HCT116 (cell line): ENCODE measurements at regions not wholly inside any gene's neighbourhood (a gene's known extent, or its start where the extent isn't known, plus 50 kb on each side); places are given as distances from the start of the nearest gene placed in this dataset.

Source experiments
- ATAC-seq: fragments of 200-7000 bp; cut with Tn5 transposase; 2 replicates; pipeline ENCODE4 v1.9.1; 2020; ENCODE audit warnings: mild to moderate bottlenecking, moderate library complexity
- BruUV-seq: library from RNA; stranded (reverse); fragments of 400-500 nt; replicated peaks from 2 replicates; lab custom pipeline; 2021; lab: Mats Ljungman, UMichigan
- CTCF ChIA-PET: fragments of 300-600 bp; sonication (Branson Sonifier 250); formaldehyde crosslinking; loops from one replicate; lab custom pipeline; 2021; ENCODE audit warnings: antibody characterized with exemption; lab: Charles Lee
- POLR2A ChIA-PET: fragments of 300-600, 350-600 bp; sonication (Branson Sonifier 250); formaldehyde crosslinking; loops from one replicate; lab custom pipeline; 2021; ENCODE audit warnings: antibody characterized with exemption; lab: Charles Lee
- RAD21 ChIA-PET, 2 experiments: fragments of 300-600 bp; sonication (Branson Sonifier 250); formaldehyde crosslinking; loops; one replicate each; lab custom pipeline; 2023; ENCODE audit warnings: low total read pairs in 2 of 2; ENCODE audit not compliant: uncharacterized antibody in 2 of 2, unreplicated experiment in 2 of 2, low non-redundant PET in 1 of 2; lab: Charles Lee
- DNase-seq: peaks from one replicate; pipeline ENCODE4 v3.0.0-alpha.2; 2010; ENCODE audit warnings: low read depth, low spot score
- H2AFZ ChIP-seq: fragments of 200-600 bp; shearing (Covaris generic), sonication (generic); 2 replicates; pipeline ENCODE4 v1.6.1; 2017; ENCODE audit warnings: low read depth, mixed run types, mixed read lengths, antibody characterized with exemption, low read length; ENCODE audit not compliant: poor library complexity, severe bottlenecking
- H3K27ac ChIP-seq: 2 replicates; pipeline ENCODE4 v1.5.1; 2012; ENCODE audit warnings: low read depth, low read length
- H3K27me3 ChIP-seq: fragments of 200-600 bp; sonication (generic); 2 replicates; pipeline ENCODE4 v1.6.1; 2016; ENCODE audit warnings: mixed run types, low read length, mixed read lengths; ENCODE audit not compliant: insufficient read depth
- H3K36me3 ChIP-seq, 2 experiments: fragments of 200-500 bp in 1 of 2; fragments of 200-600 bp in 1 of 2; sonication (Bioruptor generic) in 1 of 2; sonication (generic) in 1 of 2; 2 replicates each; pipeline versions ENCODE4 v1.5.1 to v1.6.1; 2014 to 2016; ENCODE audit warnings: low read length in 2 of 2, inconsistent platforms in 1 of 2, mixed read lengths in 1 of 2, mixed run types in 1 of 2; ENCODE audit not compliant: insufficient read depth in 2 of 2, control insufficient read depth in 1 of 2
- H3K4me1 ChIP-seq, 2 experiments: fragments of 200-600 bp in 1 of 2; sonication (generic) in 1 of 2; 2 replicates each; pipeline versions ENCODE4 v1.5.1 to v1.6.1; 2012 to 2017; ENCODE audit warnings: low read length in 2 of 2, inconsistent platforms in 1 of 2, mild to moderate bottlenecking in 1 of 2, mixed read lengths in 1 of 2, mixed run types in 1 of 2, moderate library complexity in 1 of 2; ENCODE audit not compliant: insufficient read depth in 2 of 2, control insufficient read depth in 1 of 2
- H3K4me2 ChIP-seq: fragments of 200-600 bp; sonication (generic); 2 replicates; pipeline ENCODE4 v1.6.1; 2017; ENCODE audit warnings: mixed run types, low read length, mixed read lengths
- H3K4me3 ChIP-seq, 2 experiments: fragments of 200-600 bp in 1 of 2; sonication (generic) in 1 of 2; replicated peaks in 1 of 2; 2 replicates each; pipeline ENCODE4 v1.5.1; 2011 to 2016; ENCODE audit warnings: low read length in 2 of 2, control low read depth in 1 of 2, low read depth in 1 of 2, mild to moderate bottlenecking in 1 of 2, mixed read lengths in 1 of 2, mixed run types in 1 of 2
- H3K79me2 ChIP-seq: fragments of 200-600 bp; sonication (generic); 2 replicates; pipeline ENCODE4 v1.6.1; 2017; ENCODE audit warnings: mild to moderate bottlenecking, mixed run types, low read length, moderate library complexity, mixed read lengths; ENCODE audit not compliant: insufficient read depth
- H3K9ac ChIP-seq: fragments of 200-600 bp; sonication (generic); 2 replicates; pipeline ENCODE4 v1.6.1; 2016; ENCODE audit warnings: low read length, mixed read lengths
- H3K9me2 ChIP-seq: fragments of 200-600 bp; sonication (generic), shearing (Covaris generic); 2 replicates; pipeline ENCODE4 v1.6.1; 2017; ENCODE audit warnings: mixed run types, mild to moderate bottlenecking, moderate library complexity; ENCODE audit not compliant: insufficient read depth
- H3K9me3 ChIP-seq, 2 experiments: fragments of 200-500 bp in 1 of 2; fragments of 200-600 bp in 1 of 2; sonication (Bioruptor generic) in 1 of 2; sonication (generic) in 1 of 2; 2 replicates each; pipeline ENCODE4 v1.6.1; 2014 to 2017; ENCODE audit warnings: low read length in 2 of 2, mixed read lengths in 2 of 2, inconsistent platforms in 1 of 2, low read depth in 1 of 2, mild to moderate bottlenecking in 1 of 2, mixed run types in 1 of 2, moderate library complexity in 1 of 2; ENCODE audit not compliant: control insufficient read depth in 1 of 2, insufficient read depth in 1 of 2
- H4K20me1 ChIP-seq: fragments of 200-600 bp; sonication (generic), shearing (Covaris generic); 2 replicates; pipeline ENCODE4 v1.6.1; 2017; ENCODE audit warnings: mixed run types, mild to moderate bottlenecking, moderate library complexity; ENCODE audit not compliant: insufficient read depth
- CBX3 ChIP-seq: IDR thresholded peaks from 2 replicates; pipeline ENCODE4 v1.6.1; 2012; ENCODE audit warnings: low read depth
- CEBPB ChIP-seq: IDR thresholded peaks from 2 replicates; pipeline ENCODE4 v1.6.1; 2012; ENCODE audit warnings: low read depth
- POLR2AphosphoS5 ChIP-seq: IDR thresholded peaks from 2 replicates; pipeline ENCODE4 v1.6.1; 2011; ENCODE audit warnings: mild to moderate bottlenecking, low read depth, low read length, moderate library complexity
- RAD21 ChIP-seq: IDR thresholded peaks from 2 replicates; pipeline ENCODE4 v1.6.1; 2012; ENCODE audit warnings: low read depth, mild to moderate bottlenecking
- SRF ChIP-seq: IDR thresholded peaks from 2 replicates; pipeline ENCODE4 v1.6.1; 2012; ENCODE audit warnings: low read depth
- TCF7L2 ChIP-seq: IDR thresholded peaks from 2 replicates; pipeline ENCODE4 v1.7.0; 2011; ENCODE audit warnings: borderline replicate concordance, inconsistent platforms; ENCODE audit not compliant: insufficient read depth, insufficient read length; ENCODE audit errors: extremely low read depth
- ZFX ChIP-seq: fragments of 450-650 bp; IDR thresholded peaks from 2 replicates; pipeline ENCODE4 v1.6.1; 2017
- ZNF274 ChIP-seq: fragments of 200-500 bp; sonication (Bioruptor generic); IDR thresholded peaks from 2 replicates; pipeline ENCODE4 v1.6.1; 2014; ENCODE audit warnings: mild to moderate bottlenecking, low read depth, low read length, inconsistent platforms
- intact Hi-C: fragments of 100-400 bp; cut with micrococcal nuclease; formaldehyde crosslinking; loops from 2 replicates; pipeline ENCODE4 v1.10.0; 2022
- TF ChIP-seq, protein P1 (sequence below): IDR thresholded peaks from 2 replicates; pipeline ENCODE4 v1.6.1; 2011; ENCODE audit warnings: mild to moderate bottlenecking, low read length, moderate library complexity; ENCODE audit not compliant: insufficient replicate concordance; ENCODE audit errors: extremely low read depth
- TF ChIP-seq, protein P2 (sequence below), 3 experiments: fragments of 200-600 bp in 1 of 3; sonication (generic) in 1 of 3; IDR thresholded peaks in 2 of 3; conservative IDR thresholded peaks in 1 of 3; 2 replicates each; pipeline ENCODE4 v1.5.1; 2012 to 2017; ENCODE audit warnings: low read depth in 2 of 3, low read length in 2 of 3, antibody characterized with exemption in 1 of 3, borderline replicate concordance in 1 of 3, control low read depth in 1 of 3, mild to moderate bottlenecking in 1 of 3, mixed read lengths in 1 of 3, mixed run types in 1 of 3, moderate library complexity in 1 of 3; ENCODE audit not compliant: insufficient read depth in 1 of 3

DNA sequence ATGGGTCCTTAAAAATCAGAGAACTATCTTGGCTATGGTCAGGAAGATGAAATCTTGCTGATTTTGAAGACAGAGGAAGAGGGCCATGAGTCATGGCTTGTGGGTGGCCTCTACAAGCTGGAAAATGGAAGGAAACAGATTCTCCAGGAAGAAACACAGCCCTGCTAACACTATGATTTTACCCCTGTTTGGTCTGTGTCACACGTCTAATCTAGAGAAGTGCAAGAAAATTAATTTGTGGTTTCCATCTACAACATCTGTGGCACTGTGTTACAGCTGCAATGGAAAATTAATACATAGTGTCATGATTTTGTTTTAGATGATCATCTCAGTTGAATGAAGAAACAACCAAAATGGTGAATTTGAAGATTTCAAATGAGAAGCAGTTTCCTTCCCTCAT is 288.7 kb upstream of the NRIP1 start:
- no peak overlapping the region for H3K4me3 ChIP-seq
- intact Hi-C loops = no loop called here
- H3K9ac ChIP-seq = no peak overlapping the region
- H3K79me2 ChIP-seq = no peaks in the 10 kb centered on the region
- ATAC-seq (no peak), DNase-seq (no peak)
- POLR2A ChIA-PET = no interaction called here
- H2AFZ ChIP-seq = no peak overlapping the region
- RAD21 ChIA-PET = no interaction called here
- BruUV-seq = no TSS peak
- H4K20me1 ChIP-seq = no peaks in the 10 kb centered on the region
- H3K4me2 ChIP-seq = no peak overlapping the region
- no peaks in the 10 kb centered on the region for H3K27me3 ChIP-seq
- H3K4me1 ChIP-seq = no peaks in the 10 kb centered on the region
- H3K9me2 ChIP-seq = no peaks in the 10 kb centered on the region
- TF ChIP-seq RAD21 (no peak), CBX3 (no peak), TCF7L2 (no peak), POLR2AphosphoS5 (no peak)
- TF ChIP-seq, protein P1, sequence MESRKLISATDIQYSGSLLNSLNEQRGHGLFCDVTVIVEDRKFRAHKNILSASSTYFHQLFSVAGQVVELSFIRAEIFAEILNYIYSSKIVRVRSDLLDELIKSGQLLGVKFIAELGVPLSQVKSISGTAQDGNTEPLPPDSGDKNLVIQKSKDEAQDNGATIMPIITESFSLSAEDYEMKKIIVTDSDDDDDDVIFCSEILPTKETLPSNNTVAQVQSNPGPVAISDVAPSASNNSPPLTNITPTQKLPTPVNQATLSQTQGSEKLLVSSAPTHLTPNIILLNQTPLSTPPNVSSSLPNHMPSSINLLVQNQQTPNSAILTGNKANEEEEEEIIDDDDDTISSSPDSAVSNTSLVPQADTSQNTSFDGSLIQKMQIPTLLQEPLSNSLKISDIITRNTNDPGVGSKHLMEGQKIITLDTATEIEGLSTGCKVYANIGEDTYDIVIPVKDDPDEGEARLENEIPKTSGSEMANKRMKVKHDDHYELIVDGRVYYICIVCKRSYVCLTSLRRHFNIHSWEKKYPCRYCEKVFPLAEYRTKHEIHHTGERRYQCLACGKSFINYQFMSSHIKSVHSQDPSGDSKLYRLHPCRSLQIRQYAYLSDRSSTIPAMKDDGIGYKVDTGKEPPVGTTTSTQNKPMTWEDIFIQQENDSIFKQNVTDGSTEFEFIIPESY = no peak
- H3K36me3 ChIP-seq = no peaks in the 10 kb centered on the region
- CTCF ChIA-PET = no interaction called here
- H3K27ac ChIP-seq = no peak overlapping the region
- H3K9me3 ChIP-seq = no peaks in the 10 kb centered on the region; a peak in 1 of 4 replicates

DNA sequence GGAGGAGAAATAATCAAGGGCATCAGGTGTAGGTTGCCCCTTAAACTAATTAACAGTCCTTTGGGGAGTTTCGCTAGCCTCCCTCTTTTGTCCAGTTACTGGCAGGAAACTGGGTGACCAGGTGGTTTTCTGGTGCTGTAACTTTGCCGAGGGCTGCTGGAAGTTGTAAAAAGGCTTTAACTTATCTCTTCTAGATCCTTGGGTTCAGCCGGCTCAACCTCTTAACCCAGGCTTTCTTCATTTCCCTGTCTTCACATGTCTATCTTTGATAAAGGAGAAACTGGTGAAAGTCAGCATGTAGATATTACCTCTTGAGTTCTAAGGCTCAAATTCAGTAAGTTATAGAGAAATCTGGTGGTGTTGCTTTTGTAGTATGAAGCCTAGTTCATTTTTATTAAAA is 289.7 kb upstream of the NRIP1 start:
- Histone ChIP-seq H3K27ac (no peak overlapping the region), H4K20me1 (no peaks in the 10 kb centered on the region), H3K9me3 (no peaks in the 10 kb centered on the region; a peak in 1 of 4 replicates), H3K4me3 (no peak overlapping the region), H3K36me3 (no peaks in the 10 kb centered on the region), H3K79me2 (no peaks in the 10 kb centered on the region), H3K9me2 (no peaks in the 10 kb centered on the region), H3K4me1 (no peaks in the 10 kb centered on the region), H3K4me2 (no peak overlapping the region), H2AFZ (no peak overlapping the region), H3K9ac (no peak overlapping the region), H3K27me3 (no peaks in the 10 kb centered on the region)
- ATAC-seq (no peak), DNase-seq (no peak)
- no TSS peak for BruUV-seq
- intact Hi-C loops = no loop called here
- ChIA-PET POLR2A (no interaction called here), RAD21 (no interaction called here), CTCF (no interaction called here)
- no peak for TF ChIP-seq CEBPB
- TF ChIP-seq ZNF274 = no peak
- TF ChIP-seq, protein P1 = no peak
- TF ChIP-seq ZFX = no peak
- TF ChIP-seq, protein P2, sequence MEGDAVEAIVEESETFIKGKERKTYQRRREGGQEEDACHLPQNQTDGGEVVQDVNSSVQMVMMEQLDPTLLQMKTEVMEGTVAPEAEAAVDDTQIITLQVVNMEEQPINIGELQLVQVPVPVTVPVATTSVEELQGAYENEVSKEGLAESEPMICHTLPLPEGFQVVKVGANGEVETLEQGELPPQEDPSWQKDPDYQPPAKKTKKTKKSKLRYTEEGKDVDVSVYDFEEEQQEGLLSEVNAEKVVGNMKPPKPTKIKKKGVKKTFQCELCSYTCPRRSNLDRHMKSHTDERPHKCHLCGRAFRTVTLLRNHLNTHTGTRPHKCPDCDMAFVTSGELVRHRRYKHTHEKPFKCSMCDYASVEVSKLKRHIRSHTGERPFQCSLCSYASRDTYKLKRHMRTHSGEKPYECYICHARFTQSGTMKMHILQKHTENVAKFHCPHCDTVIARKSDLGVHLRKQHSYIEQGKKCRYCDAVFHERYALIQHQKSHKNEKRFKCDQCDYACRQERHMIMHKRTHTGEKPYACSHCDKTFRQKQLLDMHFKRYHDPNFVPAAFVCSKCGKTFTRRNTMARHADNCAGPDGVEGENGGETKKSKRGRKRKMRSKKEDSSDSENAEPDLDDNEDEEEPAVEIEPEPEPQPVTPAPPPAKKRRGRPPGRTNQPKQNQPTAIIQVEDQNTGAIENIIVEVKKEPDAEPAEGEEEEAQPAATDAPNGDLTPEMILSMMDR (IDR thresholded peaks at IDR 0.05 in 2 of 3, conservative IDR thresholded peaks at IDR 0.05 in 1 of 3; ENCODE audit: borderline replicate concordance in 1 of 3, insufficient read depth in 1 of 3, low read depth in 2 of 3, low read length in 2 of 3) = no peak
- no peak for TF ChIP-seq SRF
